ENCODE measurements at regions not wholly inside any gene's neighbourhood (a gene's known extent, or its start where the extent isn't known, plus 50 kb on each side); places are given as distances from the start of the nearest gene placed in this dataset.

DNA sequence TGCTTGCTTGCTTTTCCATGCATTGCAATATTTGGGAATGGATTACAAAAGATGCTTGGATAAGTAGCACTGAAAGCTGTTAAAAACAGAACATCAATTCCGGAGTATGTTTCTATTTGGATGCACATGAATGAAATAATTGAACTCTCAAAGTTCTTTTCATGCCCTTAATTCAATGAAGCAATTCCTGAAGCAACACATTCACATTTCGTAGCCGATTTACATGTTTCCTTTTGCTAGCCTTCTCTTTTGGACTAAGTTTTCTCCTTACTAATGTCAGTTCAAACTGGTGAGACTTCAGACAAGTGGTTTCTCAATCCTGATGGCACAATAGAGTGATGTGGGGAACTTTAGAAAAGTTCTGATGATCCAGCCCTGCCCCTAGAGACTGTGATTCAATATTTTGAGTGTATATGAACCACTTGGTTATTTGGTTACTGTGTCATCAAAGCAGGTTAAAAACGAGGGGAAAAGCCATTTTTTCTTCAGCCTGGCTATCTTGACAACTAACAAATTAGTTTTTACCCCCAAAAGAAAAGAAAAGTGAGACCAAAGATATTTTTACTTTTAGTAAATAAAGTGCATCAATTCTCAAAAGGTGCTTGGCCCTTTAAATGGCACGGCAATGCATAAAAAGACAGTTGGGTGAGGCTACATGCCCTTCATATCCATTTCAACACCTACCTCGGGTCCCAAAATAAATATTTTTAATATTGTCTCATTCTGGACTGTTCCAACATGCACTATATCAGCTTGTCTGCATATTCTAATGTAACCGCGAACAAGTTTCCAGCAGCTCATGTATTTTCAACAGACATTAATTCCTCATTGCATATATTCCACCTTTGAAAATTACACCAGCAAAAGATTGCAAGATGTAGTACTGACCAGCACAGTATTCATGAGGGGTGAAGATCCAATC, 90.1 kb upstream of the RPL34 start:
- in situ Hi-C loops (cut with MboI; ENCODE audit: low pct_unique_long_range_greater_than_20kb, low sequenced_read_pairs), result no loop called here

DNA sequence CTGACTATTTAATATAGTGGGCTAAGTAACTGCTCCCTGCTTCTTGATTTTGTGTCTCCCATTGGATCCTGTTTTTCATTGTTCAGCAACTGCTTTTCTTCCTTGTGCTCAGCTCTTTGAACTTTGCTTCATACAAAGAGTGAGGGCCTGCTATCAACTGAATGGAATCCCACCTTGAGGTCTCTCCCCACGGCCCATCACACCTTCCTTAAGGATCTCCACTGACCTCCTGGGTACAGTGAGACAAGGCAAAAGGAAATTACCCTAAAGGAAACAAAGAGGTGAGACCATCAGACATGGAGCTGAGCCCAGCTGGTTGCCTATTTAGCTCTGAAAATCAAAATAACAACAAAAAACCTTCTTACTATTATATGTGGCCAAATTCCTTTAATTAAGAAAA, 91.3 kb upstream of the RPL34 start:
- in situ Hi-C loops (cut with MboI; ENCODE audit: low pct_unique_long_range_greater_than_20kb, low sequenced_read_pairs), result no loop called here
- no peak for DNase-seq

More for the DNA sequence above, 90.1 kb upstream of the RPL34 start:
- no peak for DNase-seq

DNA sequence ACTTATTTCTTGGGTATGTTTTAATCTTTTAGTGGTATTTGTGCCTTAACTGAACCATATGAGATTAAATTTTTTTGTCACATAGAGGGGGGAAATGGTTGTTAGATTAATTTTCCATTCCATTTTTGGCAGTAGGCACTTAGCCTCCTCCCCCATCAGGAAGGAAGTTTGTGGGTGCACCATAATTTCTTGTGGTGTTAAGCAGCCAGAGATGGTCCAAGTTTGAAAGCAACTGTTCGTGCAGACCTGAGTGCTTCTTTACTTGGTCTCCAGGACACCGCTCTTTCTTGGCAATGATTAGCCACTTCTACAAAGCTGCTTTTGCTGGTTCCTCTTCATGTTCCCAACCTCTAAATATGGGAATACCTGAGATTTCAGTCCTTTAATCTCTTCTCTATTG, 92.7 kb upstream of the RPL34 start:
- peak; percentile 46 for DNase-seq
- in situ Hi-C loops (cut with MboI; ENCODE audit: low pct_unique_long_range_greater_than_20kb, low sequenced_read_pairs), result no loop called here

DNA sequence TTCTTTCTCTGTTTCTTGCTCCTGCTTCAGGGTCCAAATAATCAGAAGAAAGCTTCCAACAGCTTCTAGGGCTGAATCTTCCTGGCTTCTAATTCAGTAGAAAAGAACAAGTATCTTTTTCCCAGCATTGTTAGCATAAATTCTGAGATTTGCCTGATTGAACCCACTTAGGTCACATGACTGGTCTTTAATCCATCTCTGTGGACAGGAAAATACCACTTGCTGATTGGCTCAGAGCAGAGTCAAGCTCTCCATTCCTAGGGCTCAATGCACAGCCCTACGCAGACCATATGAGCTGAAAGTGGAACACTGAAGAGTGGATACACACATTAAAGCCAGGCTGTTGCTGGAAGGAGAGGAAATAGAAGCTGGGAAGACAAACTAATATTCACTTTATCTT, 99.6 kb upstream of the RPL34 start:
- no peak for DNase-seq
- in situ Hi-C loops (cut with MboI; ENCODE audit: low pct_unique_long_range_greater_than_20kb, low sequenced_read_pairs), result no loop called here

DNA sequence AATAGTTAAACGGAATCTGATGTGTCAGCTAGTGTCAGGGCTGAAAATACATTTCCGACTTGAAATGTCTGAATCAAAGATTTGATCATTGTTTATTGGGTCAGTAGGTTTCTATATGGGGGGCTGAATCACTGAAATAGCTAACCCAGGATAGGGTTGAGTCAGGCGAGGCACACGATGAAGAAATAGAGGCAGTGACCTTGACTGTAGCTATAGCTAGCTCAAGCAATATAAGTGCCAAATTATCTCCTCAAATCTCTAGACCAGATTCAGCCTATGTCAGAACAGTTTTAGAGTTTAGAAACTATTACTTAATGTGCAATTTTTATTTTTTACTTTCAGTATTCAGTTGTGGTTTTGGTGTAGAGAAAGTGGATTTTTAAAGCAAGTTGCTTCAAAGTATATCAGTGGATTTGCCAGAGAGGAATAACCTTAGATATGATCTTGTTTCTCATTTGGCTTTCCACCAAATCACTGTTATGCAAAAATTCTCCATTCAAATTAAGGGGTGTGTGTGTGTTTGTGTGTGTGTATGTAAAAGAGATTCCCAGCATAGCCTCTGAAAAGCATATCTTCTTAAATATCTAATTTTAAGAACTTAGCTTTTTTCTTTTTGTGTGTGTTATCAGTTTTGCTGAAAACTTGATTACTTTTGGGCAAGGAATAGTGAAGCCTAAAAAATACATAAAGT, 100.3 kb upstream of the RPL34 start:
- no peak for DNase-seq
- in situ Hi-C loops (cut with MboI; ENCODE audit: low pct_unique_long_range_greater_than_20kb, low sequenced_read_pairs), result no loop called here

DNA sequence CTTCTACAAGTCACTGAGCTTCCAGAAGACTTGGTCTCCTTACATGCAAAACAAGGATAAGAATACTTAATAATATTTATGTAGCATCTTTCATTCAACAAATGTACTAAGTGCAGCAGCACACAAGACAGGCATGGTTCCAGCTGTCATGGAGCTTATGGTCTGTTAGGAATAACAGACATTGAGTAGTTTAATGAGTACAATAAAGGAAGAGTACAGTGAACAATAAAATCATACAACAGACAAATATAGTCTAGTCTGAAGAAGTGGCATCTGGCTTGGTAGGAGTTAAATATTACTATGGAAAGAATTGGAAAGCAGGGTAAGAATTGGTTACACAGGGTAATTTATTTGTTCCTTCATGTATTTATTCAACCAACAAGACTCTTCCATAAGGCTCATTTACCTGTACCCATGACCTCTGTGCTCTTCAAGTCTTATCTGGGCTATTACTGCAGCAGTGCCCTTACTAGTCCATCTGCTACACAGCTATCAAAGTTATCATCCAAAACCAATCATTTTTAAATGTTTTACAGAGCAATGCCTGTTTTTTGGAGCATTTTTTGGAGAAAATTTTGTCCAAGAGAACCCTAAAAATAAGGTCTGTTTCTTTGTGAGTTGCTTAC, 101.1 kb upstream of the RPL34 start:
- DNase-seq, result no peak
- in situ Hi-C loops (cut with MboI; ENCODE audit: low pct_unique_long_range_greater_than_20kb, low sequenced_read_pairs), result no loop called here

DNA sequence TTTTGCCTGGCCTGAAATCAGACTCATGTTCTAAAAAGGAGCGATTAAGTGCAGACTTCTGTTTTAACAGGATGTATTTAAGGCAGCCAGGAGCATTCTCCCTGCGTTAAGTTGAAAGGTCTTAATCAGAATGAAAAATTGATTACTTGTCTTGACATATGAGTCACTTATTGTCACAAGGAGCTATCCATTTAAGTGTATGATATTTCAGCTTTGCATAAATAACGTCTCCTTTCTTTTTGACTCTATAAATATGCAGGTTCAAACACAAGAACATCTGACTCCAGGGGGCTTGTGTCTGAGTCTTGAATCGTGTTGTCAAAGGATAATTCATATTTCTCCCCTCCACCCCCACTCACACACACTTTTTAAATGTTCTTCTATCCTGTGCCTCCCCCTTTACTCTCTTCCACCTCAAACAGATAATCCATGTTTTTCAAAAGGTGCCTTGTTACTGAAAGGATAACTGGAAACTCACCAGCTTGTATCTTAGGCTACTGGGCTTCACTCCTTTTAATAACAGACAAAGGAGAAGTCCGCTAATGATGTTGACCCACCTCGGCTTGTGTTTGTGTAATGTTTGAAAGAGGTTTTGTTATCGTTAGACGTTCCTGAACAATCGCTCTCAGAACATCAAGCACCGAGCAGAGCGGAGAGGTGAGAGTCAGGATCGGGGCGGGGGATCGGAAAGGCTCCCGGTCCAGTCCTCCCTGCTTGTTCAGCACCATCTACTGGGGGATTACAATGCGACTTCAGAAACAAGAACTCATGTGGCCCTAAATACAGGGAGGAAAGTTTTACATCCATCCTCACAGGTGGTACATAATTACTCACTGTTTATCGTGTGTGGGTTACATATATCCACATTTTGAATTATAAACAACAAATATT, 107.5 kb upstream of the RPL34 start:
- DNase-seq, result no peak
- in situ Hi-C loops (cut with MboI; ENCODE audit: low pct_unique_long_range_greater_than_20kb, low sequenced_read_pairs), result no loop called here

DNA sequence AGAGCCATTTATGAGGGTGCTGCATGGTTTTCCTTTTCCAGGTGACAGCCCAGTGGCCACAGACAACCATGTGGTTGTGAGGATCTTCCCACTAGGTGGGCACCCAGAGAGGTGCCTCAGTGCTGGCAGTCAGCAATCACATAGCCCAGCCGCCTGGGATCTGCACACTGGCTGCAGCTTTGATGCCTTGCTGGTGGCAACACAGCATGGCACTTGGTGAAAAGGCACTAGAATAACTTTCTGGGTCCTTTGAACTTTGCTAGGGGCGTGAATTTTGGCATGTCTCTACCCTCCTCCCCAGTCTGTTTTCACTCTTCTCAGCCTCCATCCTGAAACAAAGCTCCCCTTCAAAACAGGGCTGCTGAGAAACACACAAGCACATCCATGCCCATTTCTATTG, 108.8 kb upstream of the RPL34 start:
- in situ Hi-C loops (cut with MboI; ENCODE audit: low pct_unique_long_range_greater_than_20kb, low sequenced_read_pairs), result no loop called here
- no peak for DNase-seq

DNA sequence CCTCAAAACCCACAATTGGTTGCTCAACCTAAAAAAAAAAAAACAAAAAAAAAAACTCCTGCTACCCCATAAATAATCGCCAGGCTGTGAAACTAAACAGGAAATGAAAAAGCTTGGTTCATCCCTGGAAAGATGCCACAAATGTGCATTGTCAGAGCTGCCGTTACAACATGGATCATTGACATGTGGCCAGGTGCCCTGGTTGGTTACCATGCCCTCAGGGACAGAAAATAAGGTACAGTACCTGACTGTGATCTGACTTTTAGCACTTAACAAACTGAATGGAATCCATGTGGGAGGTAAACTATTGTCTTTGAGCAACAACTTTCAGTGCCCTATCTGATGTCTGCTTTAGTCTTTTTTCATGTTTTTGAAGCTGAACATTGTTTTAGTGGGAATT, 118.0 kb upstream of the RPL34 start:
- no peak for DNase-seq
- in situ Hi-C loops (cut with MboI; ENCODE audit: low pct_unique_long_range_greater_than_20kb, low sequenced_read_pairs), result no loop called here

DNA sequence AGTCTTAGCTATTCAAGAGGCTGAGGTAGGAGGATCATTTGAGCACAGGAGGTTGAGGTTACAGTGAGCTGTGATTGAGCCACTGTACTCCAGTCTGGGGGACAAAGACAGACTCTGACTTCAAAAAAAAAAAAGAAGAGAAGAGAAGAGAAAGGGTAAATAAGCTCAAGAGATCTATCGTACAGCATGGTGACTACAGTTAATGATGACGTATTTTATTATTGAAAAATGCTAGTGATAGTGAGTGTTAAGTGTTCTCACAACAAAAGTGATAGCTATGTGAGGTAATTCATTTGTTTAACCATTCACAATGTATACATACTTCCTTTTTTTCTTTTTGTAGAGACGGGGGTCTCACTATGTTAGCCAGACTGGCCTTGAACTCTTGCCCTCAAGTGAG, 121.5 kb upstream of the RPL34 start:
- no peak for DNase-seq
- in situ Hi-C loops (cut with MboI; ENCODE audit: low pct_unique_long_range_greater_than_20kb, low sequenced_read_pairs), result no loop called here

DNA sequence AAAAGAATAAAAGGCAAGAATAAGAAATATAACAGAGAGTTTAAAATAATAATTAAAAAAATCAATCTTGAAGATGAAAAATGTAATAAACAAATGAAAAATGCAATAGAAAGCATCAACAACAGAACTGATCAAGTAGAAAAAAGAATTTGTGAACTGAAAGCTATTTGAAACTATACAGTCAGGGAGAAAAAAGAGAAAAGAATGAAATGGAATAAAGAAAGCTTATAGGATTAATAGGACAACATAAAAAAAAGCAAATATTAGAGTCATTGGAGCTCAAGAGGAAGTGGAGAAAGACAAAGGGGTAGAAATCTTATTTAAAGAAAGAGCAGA, 126.8 kb upstream of the RPL34 start:
- in situ Hi-C loops (cut with MboI; ENCODE audit: low pct_unique_long_range_greater_than_20kb, low sequenced_read_pairs), result no loop called here
- DNase-seq, result no peak

DNA sequence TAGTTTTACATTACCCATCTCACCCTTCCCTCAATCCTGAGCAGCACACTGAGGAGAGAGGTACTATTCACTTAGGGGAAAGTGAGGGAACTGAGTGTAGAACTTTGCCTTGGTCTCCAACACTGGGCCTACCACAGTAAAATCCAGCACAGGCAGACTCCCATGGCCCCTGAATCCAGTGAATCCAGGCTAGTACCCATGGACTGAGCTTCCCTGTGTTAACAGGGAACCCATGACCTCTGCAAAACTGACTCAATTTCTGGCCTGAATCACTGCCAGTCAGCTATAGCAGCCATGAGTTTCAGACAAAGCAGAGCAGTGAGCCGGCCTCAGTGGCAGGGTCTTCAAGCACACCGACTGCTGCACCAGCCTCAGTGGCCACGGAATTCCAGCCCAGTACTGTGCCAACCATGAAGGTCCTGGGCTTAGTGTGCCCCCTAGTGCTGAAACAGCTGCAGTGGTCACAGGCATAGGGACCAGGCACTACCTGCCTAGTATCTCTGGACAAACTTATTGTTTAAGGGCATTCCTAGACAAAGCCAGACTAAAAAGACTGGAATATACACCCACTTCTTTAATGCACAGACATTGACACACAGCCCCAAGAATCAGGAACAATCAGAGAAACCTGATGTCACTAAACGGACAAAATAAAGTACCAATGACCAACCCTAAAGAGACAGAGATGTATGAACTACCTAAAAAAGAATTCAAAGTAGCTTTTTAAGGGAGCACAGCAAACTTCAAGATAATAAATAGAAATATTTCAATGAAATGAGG, 127.4 kb upstream of the RPL34 start:
- peak; percentile 8 for DNase-seq
- in situ Hi-C loops (cut with MboI; ENCODE audit: low pct_unique_long_range_greater_than_20kb, low sequenced_read_pairs), result no loop called here

DNA sequence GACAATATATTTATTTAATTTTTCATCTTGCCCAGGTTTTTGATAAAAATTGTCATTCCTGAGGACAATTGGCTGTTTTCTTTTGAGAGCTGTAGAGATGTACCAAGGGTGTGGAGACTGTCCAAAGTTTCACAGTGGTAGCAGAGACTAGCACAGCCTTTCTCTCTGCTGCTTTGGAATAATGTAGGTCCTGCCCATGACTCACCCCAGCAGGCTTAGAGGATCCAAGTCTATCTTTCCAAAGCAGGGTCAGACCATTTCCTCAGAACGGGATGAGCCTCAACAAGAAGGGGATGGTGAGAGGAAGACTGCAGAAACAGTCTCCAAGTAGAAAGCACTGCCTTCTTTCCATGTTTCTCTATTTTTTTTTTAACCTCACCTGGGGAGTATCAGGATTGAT, 131.5 kb upstream of the RPL34 start:
- in situ Hi-C loops (cut with MboI; ENCODE audit: low pct_unique_long_range_greater_than_20kb, low sequenced_read_pairs), result no loop called here
- no peak for DNase-seq

DNA sequence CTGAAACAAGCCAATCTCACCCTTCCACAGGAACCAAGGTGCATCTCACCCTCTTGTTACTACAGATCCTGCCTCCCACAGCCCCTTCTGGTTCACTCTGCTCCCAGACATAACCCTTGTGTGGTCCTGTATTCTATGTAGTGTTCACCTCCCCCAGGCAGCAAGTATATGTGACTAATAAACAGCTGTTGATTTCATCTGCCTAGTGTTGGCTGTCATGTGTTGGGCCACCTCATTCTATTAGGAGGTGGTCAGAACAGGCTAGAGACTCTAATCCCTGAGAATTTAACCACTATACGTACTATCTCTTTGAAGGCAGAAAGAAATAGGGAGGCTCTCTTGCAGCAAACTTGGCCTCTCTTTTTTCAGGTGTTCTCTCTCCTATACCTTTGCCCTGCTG, 134.3 kb upstream of the RPL34 start:
- DNase-seq, result no peak
- in situ Hi-C loops (cut with MboI; ENCODE audit: low pct_unique_long_range_greater_than_20kb, low sequenced_read_pairs), result no loop called here

DNA sequence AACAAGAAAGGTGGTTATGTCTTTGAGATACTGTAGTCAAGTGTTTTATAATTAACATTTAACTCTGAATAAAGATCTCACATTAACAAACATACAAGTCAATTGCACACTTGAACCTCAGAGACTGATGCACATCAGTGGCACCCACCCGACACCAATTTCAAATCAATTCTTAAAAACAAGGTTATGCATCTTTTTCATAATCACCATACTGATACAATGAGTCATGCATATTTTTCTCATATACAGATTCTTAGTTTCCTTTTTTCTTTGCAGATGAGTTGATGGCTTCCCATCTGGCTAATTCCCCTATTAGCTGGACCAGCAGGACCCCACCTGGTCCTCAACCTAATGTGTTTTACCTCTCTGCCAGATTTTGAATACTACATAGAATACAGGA, 136.2 kb upstream of the RPL34 start:
- DNase-seq, result no peak
- in situ Hi-C loops (cut with MboI; ENCODE audit: low pct_unique_long_range_greater_than_20kb, low sequenced_read_pairs), result no loop called here

DNA sequence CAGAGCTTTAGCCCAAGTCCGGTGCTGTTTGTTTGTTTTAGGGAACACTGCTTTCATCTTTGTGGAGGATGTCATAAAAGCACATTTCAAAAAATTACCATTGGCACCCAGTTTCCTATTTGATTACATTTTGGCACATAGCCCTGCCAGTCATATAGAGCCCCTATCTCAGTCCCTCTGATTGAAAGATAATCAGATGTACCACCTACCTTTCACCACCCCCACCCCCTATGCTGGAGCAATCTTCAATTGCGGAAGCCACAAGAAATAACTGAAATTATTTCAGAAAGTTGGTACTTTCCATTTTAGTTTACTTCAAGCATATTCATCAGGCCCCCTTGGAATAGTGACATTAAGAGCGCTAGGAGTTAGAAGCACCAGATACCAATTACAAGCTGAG, 136.7 kb upstream of the RPL34 start:
- DNase-seq, result no peak
- in situ Hi-C loops (cut with MboI; ENCODE audit: low pct_unique_long_range_greater_than_20kb, low sequenced_read_pairs), result no loop called here

DNA sequence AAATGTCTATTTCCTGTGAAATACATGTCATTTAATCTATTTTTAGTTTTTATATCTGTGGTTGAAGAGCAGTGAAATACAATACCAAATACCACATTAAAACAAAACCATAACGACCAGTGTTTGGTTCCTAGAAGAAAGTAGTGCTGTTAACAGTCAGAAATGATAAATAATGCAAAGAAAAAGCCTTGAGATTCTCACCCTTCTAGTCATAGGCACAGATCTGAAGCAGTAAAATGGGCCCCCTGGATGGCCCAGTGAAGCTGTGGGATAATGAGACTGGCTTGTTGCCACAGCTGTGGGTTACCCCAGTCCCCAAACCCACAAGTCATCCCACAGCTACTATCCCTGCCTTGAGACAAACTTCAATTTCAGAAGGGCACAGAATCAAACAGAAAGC, 137.3 kb upstream of the RPL34 start:
- no peak for DNase-seq
- in situ Hi-C loops (cut with MboI; ENCODE audit: low pct_unique_long_range_greater_than_20kb, low sequenced_read_pairs), result no loop called here

DNA sequence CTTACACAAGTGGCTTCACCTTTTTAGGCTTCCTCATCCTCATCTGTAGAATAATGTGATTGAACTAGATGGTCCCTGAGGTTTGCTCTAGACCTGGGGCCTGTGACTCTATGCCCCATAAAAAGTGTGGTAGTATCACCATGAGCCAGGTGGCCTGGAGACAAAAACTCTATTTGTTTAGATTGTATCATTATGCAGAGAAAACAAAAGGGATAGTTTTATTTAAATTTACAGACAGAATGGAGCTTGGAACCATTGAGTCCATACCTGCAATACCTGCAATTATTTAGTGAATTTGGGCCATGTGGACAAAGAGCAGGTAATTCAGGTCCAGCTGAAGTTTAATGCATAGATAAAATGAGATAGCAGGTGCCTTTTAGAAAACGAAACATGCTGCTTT, 139.5 kb upstream of the RPL34 start:
- no peak for DNase-seq
- in situ Hi-C loops (cut with MboI; ENCODE audit: low pct_unique_long_range_greater_than_20kb, low sequenced_read_pairs), result no loop called here
